Gastroesophageal sphincter (tissue), 4 donors: ENCODE measurements at regions not wholly inside any gene's neighbourhood (a gene's known extent, or its start where the extent isn't known, plus 50 kb on each side); places are given as distances from the start of the nearest gene placed in this dataset.
A peak's percentile ranks its signal among the peaks of the same experiment; 100 is the strongest.

Experiments used
- ATAC-seq: fragments of 150-250 bp; one replicate; pipeline ENCODE4 v1.9.1; 2016; ENCODE audit warnings: mild to moderate bottlenecking, moderate library complexity
- H3K27ac ChIP-seq, 4 donors: fragments of 200-600 bp; sonication (generic) in 3 of 4; 1 replicate in 3 of 4; 2 replicates in 1 of 4; pipeline ENCODE4 v1.5.1; 2016 to 2019
- H3K27me3 ChIP-seq: fragments of 200-600 bp; sonication (generic); one replicate; pipeline ENCODE4 v1.5.1; 2019
- H3K36me3 ChIP-seq, 2 donors: fragments of 200-600 bp; sonication (generic); one replicate each; pipeline ENCODE4 v1.5.1; 2019; ENCODE audit warnings: control low read depth in 1 of 2
- H3K4me1 ChIP-seq, 3 donors: fragments of 200-600 bp; sonication (generic); 1 replicate in 2 of 3; 2 replicates in 1 of 3; pipeline ENCODE4 v1.5.1; 2016 to 2019; ENCODE audit warnings: control low read depth in 2 of 3
- H3K4me3 ChIP-seq, 2 donors: fragments of 200-600 bp; sonication (generic); one replicate each; pipeline ENCODE4 v1.5.1; 2019; ENCODE audit warnings: mild to moderate bottlenecking in 1 of 2, moderate library complexity in 1 of 2
- H3K9me3 ChIP-seq, 3 donors: fragments of 200-600 bp; sonication (generic); one replicate each; pipeline ENCODE4 v1.5.1; 2017 to 2019; ENCODE audit warnings: control low read depth in 2 of 3
- EP300 ChIP-seq: sonication (generic); formaldehyde crosslinking; IDR thresholded peaks from one replicate; pipeline ENCODE4 v1.6.1; 2017; ENCODE audit warnings: antibody characterized with exemption, mild to moderate bottlenecking
- POLR2A ChIP-seq, 2 donors: fragments of 450-650 bp; IDR thresholded peaks; one replicate each; pipeline ENCODE4 v1.6.1; 2017; ENCODE audit warnings: antibody characterized with exemption in 2 of 2, mild to moderate bottlenecking in 2 of 2, moderate library complexity in 1 of 2
- POLR2AphosphoS5 ChIP-seq: sonication (generic); formaldehyde crosslinking; IDR thresholded peaks from one replicate; pipeline ENCODE4 v1.6.1; 2017; ENCODE audit warnings: antibody characterized with exemption
- WGBS, 2 donors: methylation state at CpG; one replicate each; pipeline ENCODE4 v1.1.5; 2018; ENCODE audit warnings: low coverage in 1 of 2; 5-methylcytosine and 5-hydroxymethylcytosine counted together
- TF ChIP-seq, protein P1 (sequence below), 4 experiments: fragments of 200-600 bp in 2 of 4; fragments of 450-650 bp in 2 of 4; sonication (generic) in 1 of 4; IDR thresholded peaks; one replicate each; pipeline ENCODE4 v1.5.1; 2017 to 2019; ENCODE audit warnings: antibody characterized with exemption in 4 of 4, mild to moderate bottlenecking in 2 of 4, moderate library complexity in 2 of 4

DNA sequence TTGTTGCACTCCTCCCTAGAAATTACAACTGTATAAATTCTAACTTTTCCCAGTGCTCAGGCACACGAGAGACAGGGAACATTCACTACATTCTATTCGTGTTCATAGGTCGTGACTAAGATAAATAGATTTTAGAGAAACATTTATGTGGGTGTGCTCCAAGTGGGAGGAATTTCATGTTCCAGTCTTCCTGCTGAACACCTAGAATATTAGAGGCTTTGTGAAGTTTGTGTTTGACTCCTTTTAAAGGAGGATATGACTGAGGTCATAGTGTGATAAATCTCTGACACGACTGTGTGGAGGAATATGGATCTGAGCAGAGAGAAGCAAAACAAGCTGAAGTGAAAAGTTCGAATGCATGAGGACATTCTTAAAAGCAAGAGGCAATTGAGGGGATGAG lies 355.3 kb downstream of the ZSWIM6 start:
- TF ChIP-seq, protein P1, sequence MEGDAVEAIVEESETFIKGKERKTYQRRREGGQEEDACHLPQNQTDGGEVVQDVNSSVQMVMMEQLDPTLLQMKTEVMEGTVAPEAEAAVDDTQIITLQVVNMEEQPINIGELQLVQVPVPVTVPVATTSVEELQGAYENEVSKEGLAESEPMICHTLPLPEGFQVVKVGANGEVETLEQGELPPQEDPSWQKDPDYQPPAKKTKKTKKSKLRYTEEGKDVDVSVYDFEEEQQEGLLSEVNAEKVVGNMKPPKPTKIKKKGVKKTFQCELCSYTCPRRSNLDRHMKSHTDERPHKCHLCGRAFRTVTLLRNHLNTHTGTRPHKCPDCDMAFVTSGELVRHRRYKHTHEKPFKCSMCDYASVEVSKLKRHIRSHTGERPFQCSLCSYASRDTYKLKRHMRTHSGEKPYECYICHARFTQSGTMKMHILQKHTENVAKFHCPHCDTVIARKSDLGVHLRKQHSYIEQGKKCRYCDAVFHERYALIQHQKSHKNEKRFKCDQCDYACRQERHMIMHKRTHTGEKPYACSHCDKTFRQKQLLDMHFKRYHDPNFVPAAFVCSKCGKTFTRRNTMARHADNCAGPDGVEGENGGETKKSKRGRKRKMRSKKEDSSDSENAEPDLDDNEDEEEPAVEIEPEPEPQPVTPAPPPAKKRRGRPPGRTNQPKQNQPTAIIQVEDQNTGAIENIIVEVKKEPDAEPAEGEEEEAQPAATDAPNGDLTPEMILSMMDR (IDR thresholded peaks at IDR 0.05) = no peak
- TF ChIP-seq POLR2A (IDR thresholded peaks at IDR 0.05) = no peak
- ATAC-seq = no peak
- Histone ChIP-seq H3K4me1 (peaks cover 0 to 6% (median 6%) of the 10 kb centered on the region in 3 donors), H3K4me3 (no peak overlapping the region), H3K27ac (no peak overlapping the region), H3K9me3 (peaks cover 0 to 3% (median 0%) of the 10 kb centered on the region in 3 donors), H3K36me3 (no peaks in the 10 kb centered on the region), H3K27me3 (no peaks in the 10 kb centered on the region)
- WGBS, 2 donors = 17 to 36% methylated on average over 5 of the region's 5 CpGs

DNA sequence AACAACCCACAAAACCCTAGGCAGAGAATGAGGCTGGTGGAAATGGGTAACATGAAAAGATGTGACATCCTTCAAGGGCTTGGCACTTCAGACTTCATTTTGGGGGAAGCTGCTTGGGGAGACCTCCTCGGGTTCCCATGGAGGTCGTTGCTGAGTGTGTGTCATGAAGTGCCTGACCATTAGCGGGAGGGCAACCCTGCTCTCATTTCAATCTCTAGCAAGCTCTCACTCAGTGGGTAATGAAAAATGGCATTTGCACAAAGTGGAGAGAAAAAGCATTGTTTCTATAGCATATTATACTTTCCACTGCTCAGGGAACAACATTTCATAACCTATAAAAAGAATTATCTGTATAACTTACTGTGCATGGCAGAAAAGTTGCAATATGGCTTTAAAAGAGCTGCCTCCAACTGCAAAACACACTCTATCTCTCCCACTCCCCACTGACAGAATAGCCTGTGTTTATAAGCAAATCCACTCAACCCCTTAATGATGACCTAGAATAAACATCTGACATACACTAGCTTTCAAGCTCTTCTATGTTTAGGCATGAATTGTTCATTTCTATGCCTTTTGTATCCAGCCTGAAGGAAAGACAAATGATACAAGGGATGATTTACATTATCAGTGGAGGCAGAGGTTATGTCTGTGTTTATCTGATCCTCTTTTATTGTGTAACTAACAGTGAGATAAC lies 357.2 kb downstream of the ZSWIM6 start:
- Histone ChIP-seq H3K27ac (no peak overlapping the region), H3K4me3 (no peak overlapping the region), H3K27me3 (no peaks in the 10 kb centered on the region), H3K36me3 (no peaks in the 10 kb centered on the region), H3K4me1 (peaks cover 0 to 6% (median 6%) of the 10 kb centered on the region in 3 donors), H3K9me3 (peaks cover 0 to 8% (median 0%) of the 10 kb centered on the region in 3 donors)
- 34 to 51% methylated on average over 3 of the region's 3 CpGs for WGBS, 2 donors
- TF ChIP-seq EP300 (no peak), POLR2AphosphoS5 (no peak), POLR2A (IDR thresholded peaks at IDR 0.05) (no peak)
- TF ChIP-seq, protein P1 (IDR thresholded peaks at IDR 0.05) = no peak
- no peak for ATAC-seq

GRCh38 chr5:61697809-61698558 lies 365.9 kb downstream of the ZSWIM6 start:
- TF ChIP-seq EP300 (no peak), POLR2AphosphoS5 (no peak), POLR2A (IDR thresholded peaks at IDR 0.05) (no peak)
- TF ChIP-seq, protein P1 (IDR thresholded peaks at IDR 0.05) = no peak
- peak; percentile 39 for ATAC-seq
- WGBS, 2 donors = 61 to 63% methylated on average over 11 of the region's 15 CpGs
- no peaks in the 10 kb centered on the region for H3K36me3 ChIP-seq
- no peak overlapping the region for H3K4me3 ChIP-seq
- H3K4me1 ChIP-seq = no peaks in the 10 kb centered on the region
- H3K27ac ChIP-seq = no peak overlapping the region
- H3K27me3 ChIP-seq = no peaks in the 10 kb centered on the region
- H3K9me3 ChIP-seq = no peaks in the 10 kb centered on the region

GRCh38 chr5:61701877-61702602 lies 370.0 kb downstream of the ZSWIM6 start:
- Histone ChIP-seq H3K4me1 (no peaks in the 10 kb centered on the region), H3K4me3 (no peak overlapping the region), H3K9me3 (no peaks in the 10 kb centered on the region), H3K27ac (no peak overlapping the region), H3K27me3 (no peaks in the 10 kb centered on the region), H3K36me3 (no peaks in the 10 kb centered on the region)
- TF ChIP-seq, protein P1 (IDR thresholded peaks at IDR 0.05) = no peak
- TF ChIP-seq POLR2A (IDR thresholded peaks at IDR 0.05) (no peak), POLR2AphosphoS5 (no peak), EP300 (no peak)
- no peak for ATAC-seq
- 59 to 60% methylated on average over 1 to 4 of the region's 4 CpGs for WGBS, 2 donors
